H9 (cell line): ENCODE measurements at regions not wholly inside any gene's neighbourhood (a gene's known extent, or its start where the extent isn't known, plus 50 kb on each side); places are given as distances from the start of the nearest gene placed in this dataset.
A peak's percentile ranks its signal among the peaks of the same experiment; 100 is the strongest.
"Not testable (repeated sequence)": the region's sequence is repeated elsewhere in the genome, so short reads cannot be mapped to it uniquely, and the experiment has no call there.

ENCODE experiments used
- DNase-seq: peaks from one replicate; pipeline ENCODE4 v3.0.0-alpha.2; 2017
- H2AFZ ChIP-seq: one replicate; pipeline ENCODE4 v1.6.1; 2013; ENCODE audit warnings: mild to moderate bottlenecking, low read length, control low read depth, moderate library complexity
- H2AK5ac ChIP-seq: 2 replicates; pipeline ENCODE4 v1.6.1; 2013; ENCODE audit warnings: low read length, control low read depth, mixed read lengths; ENCODE audit not compliant: insufficient read length
- H2BK120ac ChIP-seq: one replicate; pipeline ENCODE4 v1.6.1; 2013; ENCODE audit warnings: low read depth, mild to moderate bottlenecking, low read length, control low read depth, inconsistent platforms; ENCODE audit not compliant: poor library complexity, severe bottlenecking
- H2BK12ac ChIP-seq: 2 replicates; pipeline ENCODE4 v1.6.1; 2013; ENCODE audit warnings: low read length, control low read depth, mixed read lengths, low read depth; ENCODE audit not compliant: insufficient read length
- H2BK15ac ChIP-seq: 2 replicates; pipeline ENCODE4 v1.6.1; 2013; ENCODE audit warnings: low read depth, low read length, control low read depth
- H2BK20ac ChIP-seq: one replicate; pipeline ENCODE4 v1.6.1; 2013; ENCODE audit warnings: low read depth, mild to moderate bottlenecking, low read length, control low read depth, inconsistent platforms; ENCODE audit not compliant: poor library complexity, severe bottlenecking
- H2BK5ac ChIP-seq: 2 replicates; pipeline ENCODE4 v1.6.1; 2013; ENCODE audit warnings: low read length, control low read depth, mixed read lengths; ENCODE audit not compliant: insufficient read length
- H3K14ac ChIP-seq: 2 replicates; pipeline ENCODE4 v1.6.1; 2013; ENCODE audit warnings: low read length, control low read depth; ENCODE audit not compliant: insufficient read depth
- H3K18ac ChIP-seq: 2 replicates; pipeline ENCODE4 v1.6.1; 2013; ENCODE audit warnings: low read depth, mild to moderate bottlenecking, mixed read lengths, low read length, control low read depth; ENCODE audit not compliant: insufficient read length
- H3K23ac ChIP-seq: 2 replicates; pipeline ENCODE4 v1.6.1; 2013; ENCODE audit warnings: low read length, control low read depth, mixed read lengths, low read depth; ENCODE audit not compliant: insufficient read length
- H3K23me2 ChIP-seq: 2 replicates; pipeline ENCODE4 v1.6.1; 2013; ENCODE audit warnings: low read depth, mild to moderate bottlenecking, mixed read lengths, low read length, control low read depth; ENCODE audit not compliant: insufficient read length, poor library complexity, severe bottlenecking
- H3K27ac ChIP-seq: 2 replicates; pipeline ENCODE4 v1.5.1; 2013; ENCODE audit warnings: low read length, control low read depth, mixed read lengths, low read depth; ENCODE audit not compliant: insufficient read length
- H3K27me3 ChIP-seq: 2 replicates; pipeline ENCODE4 v1.6.1; 2013; ENCODE audit warnings: low read length, control low read depth, inconsistent platforms; ENCODE audit not compliant: insufficient read depth
- H3K4ac ChIP-seq: 2 replicates; pipeline ENCODE4 v1.6.1; 2013; ENCODE audit warnings: low read depth, mild to moderate bottlenecking, control low read depth, inconsistent platforms, low read length, moderate library complexity
- H3K4me1 ChIP-seq: 2 replicates; pipeline ENCODE4 v1.6.1; 2013; ENCODE audit warnings: low read length, control low read depth, inconsistent platforms; ENCODE audit not compliant: insufficient read depth
- H3K4me2 ChIP-seq: 2 replicates; pipeline ENCODE4 v1.6.1; 2013; ENCODE audit warnings: low read length, control low read depth, mixed read lengths; ENCODE audit not compliant: insufficient read length, insufficient read depth
- H3K56ac ChIP-seq: 2 replicates; pipeline ENCODE4 v1.6.1; 2013; ENCODE audit warnings: low read depth, mild to moderate bottlenecking, mixed read lengths, low read length, control low read depth; ENCODE audit not compliant: insufficient read length
- H3K79me1 ChIP-seq: 2 replicates; pipeline ENCODE4 v1.6.1; 2013; ENCODE audit warnings: low read depth, mild to moderate bottlenecking, moderate library complexity, low read length, control low read depth, inconsistent platforms; ENCODE audit not compliant: insufficient read depth, poor library complexity, severe bottlenecking
- H3K79me2 ChIP-seq: 2 replicates; pipeline ENCODE4 v1.6.1; 2013; ENCODE audit warnings: low read length, control low read depth, inconsistent platforms; ENCODE audit not compliant: insufficient read depth
- H3K9ac ChIP-seq: 2 replicates; pipeline ENCODE4 v1.6.1; 2013; ENCODE audit warnings: low read length, control low read depth, mixed read lengths; ENCODE audit not compliant: insufficient read length; ENCODE audit errors: extremely low read depth
- H3K9me3 ChIP-seq: one replicate; pipeline ENCODE4 v1.6.1; 2013; ENCODE audit warnings: low read depth, low read length, inconsistent platforms; ENCODE audit not compliant: control insufficient read depth
- H3T11ph ChIP-seq: one replicate; pipeline ENCODE4 v1.6.1; 2013; ENCODE audit warnings: mild to moderate bottlenecking, low read length, control low read depth, inconsistent platforms
- H4K20me1 ChIP-seq: one replicate; pipeline ENCODE4 v1.6.1; 2013; ENCODE audit not compliant: control insufficient read depth, insufficient read length, insufficient read depth
- H4K5ac ChIP-seq: 2 replicates; pipeline ENCODE4 v1.6.1; 2013; ENCODE audit warnings: low read depth, mild to moderate bottlenecking, mixed read lengths, low read length, control low read depth; ENCODE audit not compliant: insufficient read length
- H4K8ac ChIP-seq: replicated peaks from 2 replicates; pipeline ENCODE4 v1.6.1; 2013; ENCODE audit warnings: low read length, control low read depth, mixed read lengths, low read depth; ENCODE audit not compliant: insufficient read length
- H4K91ac ChIP-seq: 2 replicates; pipeline ENCODE4 v1.6.1; 2013; ENCODE audit warnings: low read depth, mild to moderate bottlenecking, moderate library complexity, mixed read lengths, low read length, control low read depth; ENCODE audit not compliant: insufficient read length
- H3K27ac Mint-ChIP-seq, 3 experiments: 2 replicates in 2 of 3; 3 replicates in 1 of 3; pipeline ENCODE4 v1.8.0; 2020 to 2021; ENCODE audit warnings: mixed read lengths in 3 of 3, mild to moderate bottlenecking in 1 of 3, moderate library complexity in 1 of 3
- H3K27me3 Mint-ChIP-seq: 2 replicates; pipeline ENCODE4 v1.8.0; 2021; ENCODE audit warnings: low read depth, mild to moderate bottlenecking, moderate library complexity, mixed read lengths
- H3K36me3 Mint-ChIP-seq, 3 experiments: 2 replicates in 2 of 3; 3 replicates in 1 of 3; pipeline ENCODE4 v1.8.0; 2020 to 2021; ENCODE audit warnings: low read depth in 3 of 3, mixed read lengths in 3 of 3; ENCODE audit not compliant: insufficient read depth in 1 of 3
- H3K4me1 Mint-ChIP-seq, 2 experiments: 2 replicates each; pipeline ENCODE4 v1.8.0; 2020; ENCODE audit warnings: mixed read lengths in 2 of 2
- H3K4me3 Mint-ChIP-seq, 2 experiments: 2 replicates in 1 of 2; 3 replicates in 1 of 2; pipeline ENCODE4 v1.8.0; 2020 to 2021; ENCODE audit warnings: mild to moderate bottlenecking in 2 of 2, mixed read lengths in 2 of 2, moderate library complexity in 1 of 2
- H3K9me3 Mint-ChIP-seq, 2 experiments: 2 replicates in 1 of 2; 3 replicates in 1 of 2; pipeline ENCODE4 v1.8.0; 2020; ENCODE audit warnings: mild to moderate bottlenecking in 2 of 2, mixed read lengths in 2 of 2, moderate library complexity in 1 of 2
- WGBS: extraction: QIAGEN DNeasy Blood & Tissue Kit; methylation state at CpG from one replicate; pipeline ENCODE4 v1.1.7; 2013; ENCODE audit warnings: missing lambda C conversion rate, low lambda C conversion rate, mixed read lengths; ENCODE audit not compliant: insufficient read length; ENCODE audit errors: extremely low coverage; 5-methylcytosine and 5-hydroxymethylcytosine counted together
- TF ChIP-seq, protein P1 (sequence below): fragments of 200-600 bp; sonication (generic); conservative IDR thresholded peaks from 3 replicates; pipeline ENCODE4 v1.8.0; 2021; ENCODE audit warnings: antibody characterized with exemption, mild to moderate bottlenecking

DNA sequence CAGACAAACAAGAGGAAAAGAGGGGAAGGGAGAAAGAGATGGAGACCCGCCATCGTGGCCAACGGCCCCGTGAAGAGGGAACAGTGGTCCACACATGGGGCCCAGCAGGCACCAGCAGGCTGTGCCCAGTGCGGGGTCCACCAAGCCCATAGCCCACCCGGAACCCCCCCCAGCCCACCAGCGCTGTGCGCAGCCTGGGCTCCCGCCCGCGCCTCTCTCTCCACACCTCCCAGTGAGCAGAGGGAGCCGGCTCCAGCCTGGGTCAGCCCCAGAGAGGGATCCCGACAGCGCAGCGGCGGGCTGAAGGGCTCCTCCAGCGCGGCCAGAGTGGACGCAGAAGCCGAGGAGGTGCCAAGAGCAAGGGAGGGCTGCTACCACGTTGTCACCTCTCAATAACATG, 105.0 kb upstream of the TMTC1 start:
- no peak overlapping the region for H3T11ph ChIP-seq
- no peaks in the 10 kb centered on the region for H3K4me1 ChIP-seq
- no peak overlapping the region for H4K91ac ChIP-seq
- Mint-ChIP-seq H3K4me3 (no peak overlapping the region), H3K9me3 (peaks cover 28 to 35% of the 10 kb centered on the region in 2 experiments), H3K36me3 (peaks cover 24 to 35% (median 24%) of the 10 kb centered on the region in 3 experiments), H3K27ac (no peak overlapping the region), H3K27me3 (peaks cover 1% of the 10 kb centered on the region; the same call in 1 of the 2 replicates), H3K4me1 (peaks cover 19 to 25% of the 10 kb centered on the region in 2 experiments)
- no peaks in the 10 kb centered on the region for H4K20me1 ChIP-seq
- H3K56ac ChIP-seq, result no peak overlapping the region
- no peak overlapping the region for H3K27ac ChIP-seq
- H4K8ac ChIP-seq, result no peak overlapping the region
- H2BK12ac ChIP-seq, result no peak overlapping the region
- H3K9ac ChIP-seq, result no peak overlapping the region
- H3K18ac ChIP-seq, result no peak overlapping the region
- WGBS, result no CpG with 5 or more reads among the region's 21 CpGs
- no peak overlapping the region for H2BK15ac ChIP-seq
- no peak overlapping the region for H3K23ac ChIP-seq
- H2BK20ac ChIP-seq, result no peak overlapping the region
- H3K14ac ChIP-seq, result no peak overlapping the region
- H3K4ac ChIP-seq, result no peak overlapping the region
- H3K23me2 ChIP-seq, result no peaks in the 10 kb centered on the region
- no peaks in the 10 kb centered on the region for H3K9me3 ChIP-seq
- H2AFZ ChIP-seq, result no peak overlapping the region
- H4K5ac ChIP-seq, result no peak overlapping the region
- no peak overlapping the region for H3K4me2 ChIP-seq
- H3K79me1 ChIP-seq, result no peaks in the 10 kb centered on the region
- H2BK5ac ChIP-seq, result no peak overlapping the region
- TF ChIP-seq, protein P1, sequence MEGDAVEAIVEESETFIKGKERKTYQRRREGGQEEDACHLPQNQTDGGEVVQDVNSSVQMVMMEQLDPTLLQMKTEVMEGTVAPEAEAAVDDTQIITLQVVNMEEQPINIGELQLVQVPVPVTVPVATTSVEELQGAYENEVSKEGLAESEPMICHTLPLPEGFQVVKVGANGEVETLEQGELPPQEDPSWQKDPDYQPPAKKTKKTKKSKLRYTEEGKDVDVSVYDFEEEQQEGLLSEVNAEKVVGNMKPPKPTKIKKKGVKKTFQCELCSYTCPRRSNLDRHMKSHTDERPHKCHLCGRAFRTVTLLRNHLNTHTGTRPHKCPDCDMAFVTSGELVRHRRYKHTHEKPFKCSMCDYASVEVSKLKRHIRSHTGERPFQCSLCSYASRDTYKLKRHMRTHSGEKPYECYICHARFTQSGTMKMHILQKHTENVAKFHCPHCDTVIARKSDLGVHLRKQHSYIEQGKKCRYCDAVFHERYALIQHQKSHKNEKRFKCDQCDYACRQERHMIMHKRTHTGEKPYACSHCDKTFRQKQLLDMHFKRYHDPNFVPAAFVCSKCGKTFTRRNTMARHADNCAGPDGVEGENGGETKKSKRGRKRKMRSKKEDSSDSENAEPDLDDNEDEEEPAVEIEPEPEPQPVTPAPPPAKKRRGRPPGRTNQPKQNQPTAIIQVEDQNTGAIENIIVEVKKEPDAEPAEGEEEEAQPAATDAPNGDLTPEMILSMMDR, result no peak
- DNase-seq, result no peak
- no peaks in the 10 kb centered on the region for H3K27me3 ChIP-seq
- no peak overlapping the region for H2AK5ac ChIP-seq
- no peaks in the 10 kb centered on the region for H3K79me2 ChIP-seq
- no peak overlapping the region for H2BK120ac ChIP-seq

DNA sequence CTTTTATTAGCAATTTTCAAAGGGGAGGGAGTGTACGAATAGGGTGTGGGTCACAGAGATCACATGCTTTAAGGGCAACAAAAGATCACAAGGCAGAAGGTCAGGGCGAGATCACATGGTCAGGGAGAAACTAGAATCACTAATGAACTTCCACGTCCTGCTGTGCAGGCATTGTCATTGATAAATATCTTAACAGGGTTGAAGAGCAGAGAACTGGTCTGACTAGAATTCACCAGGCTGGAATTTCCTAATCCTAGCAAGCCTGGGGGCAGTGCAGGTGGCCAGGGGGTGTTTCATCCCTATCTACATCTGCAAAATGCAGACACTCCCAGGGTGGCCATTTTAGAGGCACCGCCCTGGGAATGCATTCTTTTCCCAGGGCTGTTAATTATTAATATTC, 101.2 kb upstream of the TMTC1 start:
- not testable (repeated sequence) for H3K79me2 ChIP-seq, H2BK12ac ChIP-seq, H3K4me2 ChIP-seq, H4K91ac ChIP-seq, H4K8ac ChIP-seq, H3K4ac ChIP-seq, H3K4me3 Mint-ChIP-seq, H3K27me3 ChIP-seq, H3K14ac ChIP-seq, H3K9me3 ChIP-seq, H4K20me1 ChIP-seq, H2BK15ac ChIP-seq, H3K56ac ChIP-seq, H4K5ac ChIP-seq, H3K27me3 Mint-ChIP-seq, H3K4me1 ChIP-seq, H3K27ac ChIP-seq, H3K79me1 ChIP-seq, H3K23me2 ChIP-seq, H3K9ac ChIP-seq, H2BK20ac ChIP-seq, H2AK5ac ChIP-seq, H2AFZ ChIP-seq, H3T11ph ChIP-seq, H3K23ac ChIP-seq, H3K18ac ChIP-seq, H2BK120ac ChIP-seq, H2BK5ac ChIP-seq
- Mint-ChIP-seq H3K36me3 (peaks cover 26 to 42% (median 29%) of the 10 kb centered on the region in 3 experiments), H3K27ac (peak overlapping the region; percentile 95 to 98 (median 97)), H3K4me1 (peaks cover 33 to 37% of the 10 kb centered on the region in 2 experiments), H3K9me3 (peaks cover 30 to 44% of the 10 kb centered on the region in 2 experiments)
- WGBS, result no CpG with 5 or more reads among the region's 4 CpGs
- peak; percentile 71 for DNase-seq
